OCI-LY7 (cell line): ENCODE measurements at regions not wholly inside any gene's neighbourhood (a gene's known extent, or its start where the extent isn't known, plus 50 kb on each side); places are given as distances from the start of the nearest gene placed in this dataset.

Experiments
- BruUV-seq: library from RNA; stranded (reverse); fragments of 400-500 nt; replicated peaks from 2 replicates; lab custom pipeline; 2021; lab: Mats Ljungman, UMichigan
- CTCF ChIA-PET: fragments of 300-600 bp; sonication (Branson Sonifier 250); formaldehyde crosslinking; loops from one replicate; lab custom pipeline; 2022; ENCODE audit warnings: antibody characterized with exemption; ENCODE audit not compliant: unreplicated experiment; lab: Charles Lee
- POLR2A ChIA-PET: fragments of 300-600 bp; sonication (Branson Sonifier 250); formaldehyde crosslinking; loops from one replicate; lab custom pipeline; 2022; ENCODE audit warnings: antibody characterized with exemption; lab: Charles Lee
- DNase-seq: peaks from one replicate; pipeline ENCODE4 v3.0.0-alpha.2; 2015; ENCODE audit warnings: low spot score
- H2AFZ ChIP-seq: fragments of 200-600 bp; sonication (generic), shearing (Covaris generic); 2 replicates; pipeline ENCODE4 v1.6.1; 2014; ENCODE audit warnings: mild to moderate bottlenecking, antibody characterized with exemption, low read length, moderate library complexity
- H3K27ac ChIP-seq: fragments of 200-600 bp; sonication (generic); 2 replicates; pipeline ENCODE4 v1.5.1; 2014; ENCODE audit warnings: mixed run types, low read depth, mild to moderate bottlenecking, moderate library complexity, low read length, inconsistent platforms; ENCODE audit not compliant: poor library complexity, severe bottlenecking
- H3K36me3 ChIP-seq: fragments of 200-600 bp; sonication (generic); 2 replicates; pipeline ENCODE4 v1.6.1; 2014; ENCODE audit warnings: mild to moderate bottlenecking, antibody characterized with exemption, low read length, moderate library complexity, mixed read lengths; ENCODE audit not compliant: insufficient read depth
- H3K4me1 ChIP-seq: fragments of 200-600 bp; sonication (generic); 2 replicates; pipeline ENCODE4 v1.5.1; 2014; ENCODE audit warnings: mild to moderate bottlenecking, low read length; ENCODE audit not compliant: insufficient read depth, poor library complexity, severe bottlenecking
- H3K4me2 ChIP-seq: fragments of 200-600 bp; sonication (generic); 2 replicates; pipeline ENCODE4 v1.6.1; 2014; ENCODE audit warnings: mild to moderate bottlenecking, low read length
- H3K4me3 ChIP-seq: fragments of 200-600 bp; sonication (generic); 2 replicates; pipeline ENCODE4 v1.5.1; 2014; ENCODE audit warnings: mild to moderate bottlenecking, low read depth, low read length; ENCODE audit not compliant: poor library complexity, severe bottlenecking
- H3K79me2 ChIP-seq: fragments of 200-600 bp; sonication (generic); 2 replicates; pipeline ENCODE4 v1.6.1; 2016; ENCODE audit warnings: low read depth, mild to moderate bottlenecking, low read length, moderate library complexity, mixed read lengths; ENCODE audit not compliant: insufficient read depth
- H3K9me2 ChIP-seq: fragments of 200-600 bp; sonication (generic); 2 replicates; pipeline ENCODE4 v1.6.1; 2016; ENCODE audit warnings: mild to moderate bottlenecking, low read length, mixed read lengths; ENCODE audit not compliant: insufficient read depth
- H3K9me3 ChIP-seq: fragments of 200-600 bp; sonication (generic); 2 replicates; pipeline ENCODE4 v1.6.1; 2014; ENCODE audit warnings: mild to moderate bottlenecking, mixed run types, low read length, mixed read lengths
- H4K20me1 ChIP-seq: fragments of 200-600 bp; sonication (generic); 2 replicates; pipeline ENCODE4 v1.6.1; 2014; ENCODE audit warnings: mild to moderate bottlenecking, antibody characterized with exemption, low read length, moderate library complexity, mixed read lengths; ENCODE audit not compliant: insufficient read depth
- CTCF ChIP-seq: fragments of 200-600 bp; sonication (generic); conservative IDR thresholded peaks from 2 replicates; pipeline ENCODE4 v1.5.1; 2014; ENCODE audit warnings: mild to moderate bottlenecking, antibody characterized with exemption, low read length, moderate library complexity, mixed read lengths
- EZH2phosphoT487 ChIP-seq: fragments of 200-600 bp; sonication (generic); IDR thresholded peaks from 2 replicates; pipeline ENCODE4 v1.6.1; 2018; ENCODE audit warnings: low read depth, borderline replicate concordance, mild to moderate bottlenecking, mixed run types, antibody characterized with exemption, low read length, moderate library complexity, mixed read lengths
- intact Hi-C: fragments of 100-400 bp; cut with micrococcal nuclease; formaldehyde crosslinking; loops from one replicate; pipeline ENCODE4 v1.10.0; 2022; ENCODE audit not compliant: unreplicated experiment

- Histone ChIP-seq H3K9me2 (no peaks in the 10 kb centered on the region), H2AFZ (no peak overlapping the region), H3K4me3 (no peak overlapping the region), H3K36me3 (no peaks in the 10 kb centered on the region), H4K20me1 (no peaks in the 10 kb centered on the region), H3K4me1 (no peaks in the 10 kb centered on the region), H3K79me2 (no peaks in the 10 kb centered on the region), H3K4me2 (no peak overlapping the region), H3K9me3 (no peaks in the 10 kb centered on the region), H3K27ac (no peak overlapping the region)
- POLR2A ChIA-PET: no interaction called here
- CTCF ChIA-PET: no interaction called here
- no TSS peak for BruUV-seq
- TF ChIP-seq EZH2phosphoT487 (no peak), CTCF (no peak)
- no peak for DNase-seq
- intact Hi-C loops: no loop called here
Observed at GRCh38 chr1:42070996-42071395, 82.2 kb upstream of the GUCA2B start.

- Histone ChIP-seq H3K9me3 (peaks cover 7% of the 10 kb centered on the region; the same call in 1 of the 2 replicates), H3K9me2 (no peaks in the 10 kb centered on the region), H3K79me2 (no peaks in the 10 kb centered on the region), H3K4me3 (no peak overlapping the region), H4K20me1 (no peaks in the 10 kb centered on the region), H3K27ac (no peak overlapping the region), H3K4me2 (no peak overlapping the region), H2AFZ (no peak overlapping the region), H3K4me1 (no peaks in the 10 kb centered on the region), H3K36me3 (no peaks in the 10 kb centered on the region)
- POLR2A ChIA-PET: no interaction called here
- TF ChIP-seq CTCF: no peak
- no peak for TF ChIP-seq EZH2phosphoT487
- intact Hi-C loops: no loop called here
- no TSS peak for BruUV-seq
- no peak for DNase-seq
- CTCF ChIA-PET: no interaction called here
Observed at GRCh38 chr1:42057800-42058199, 95.4 kb upstream of the GUCA2B start.

GRCh38 chr1:42056460-42056859, 96.8 kb upstream of the GUCA2B start:
- CTCF ChIA-PET: no interaction called here
- intact Hi-C loops: no loop called here
- POLR2A ChIA-PET: interaction anchor here (0.6 kb wide), 2 partner anchors 239 to 604 kb away, joined by 3 to 5 read pairs; no protein-coding TSS in a partner anchor

More at GRCh38 chr1:42056460-42056859, 96.8 kb upstream of the GUCA2B start:
- H3K27ac ChIP-seq: no peak overlapping the region
- H3K36me3 ChIP-seq: no peaks in the 10 kb centered on the region
- no peak overlapping the region for H3K4me3 ChIP-seq
- no peak overlapping the region for H2AFZ ChIP-seq
- no peak for DNase-seq
- TF ChIP-seq CTCF (no peak), EZH2phosphoT487 (no peak)
- H4K20me1 ChIP-seq: no peaks in the 10 kb centered on the region
- H3K4me1 ChIP-seq: no peaks in the 10 kb centered on the region
- H3K9me3 ChIP-seq: peaks cover 7% of the 10 kb centered on the region; the same call in 1 of the 2 replicates
- no peak overlapping the region for H3K4me2 ChIP-seq
- no peaks in the 10 kb centered on the region for H3K9me2 ChIP-seq
- no peaks in the 10 kb centered on the region for H3K79me2 ChIP-seq
- no TSS peak for BruUV-seq
